ENCODE measurements at regions not wholly inside any gene's neighbourhood (a gene's known extent, or its start where the extent isn't known, plus 50 kb on each side); places are given as distances from the start of the nearest gene placed in this dataset.

- H3K36me3 ChIP-seq: no peaks in the 10 kb centered on the region
- intact Hi-C loops (cut with DNase I): no loop called here
- WGBS, 3 donors: 73 to 80% (median 76%) methylated on average over 6 of the region's 6 CpGs
- H3K27me3 ChIP-seq: no peaks in the 10 kb centered on the region
- H3K27ac ChIP-seq: no peak overlapping the region
- H3K4me1 ChIP-seq (ENCODE audit: insufficient read depth): no peaks in the 10 kb centered on the region
- H3K4me3 ChIP-seq: no peak overlapping the region
- H3K9me3 ChIP-seq: no peaks in the 10 kb centered on the region
- DNase-seq: no peak
- TF ChIP-seq EP300 (IDR thresholded peaks at IDR 0.05) (no peak), POLR2A (IDR thresholded peaks at IDR 0.05) (no peak), CTCF (IDR thresholded peaks at IDR 0.05) (no peak)
Observed at GRCh38 chr1:63169057-63169456, 153.3 kb upstream of the FOXD3 start.

- Histone ChIP-seq H3K27ac (no peak overlapping the region), H3K27me3 (no peaks in the 10 kb centered on the region), H3K4me1 (ENCODE audit: insufficient read depth) (no peaks in the 10 kb centered on the region), H3K4me3 (no peak overlapping the region), H3K36me3 (no peaks in the 10 kb centered on the region), H3K9me3 (no peaks in the 10 kb centered on the region)
- no peak for TF ChIP-seq POLR2A (IDR thresholded peaks at IDR 0.05)
- no peak for TF ChIP-seq EP300 (IDR thresholded peaks at IDR 0.05)
- no peak for TF ChIP-seq CTCF (IDR thresholded peaks at IDR 0.05)
- DNase-seq: no peak
- intact Hi-C loops (cut with DNase I): loop anchor here in 1 of 4 donors (2.0 kb wide), 1 partner anchor 76 kb away; no protein-coding TSS in a partner anchor
- WGBS, 3 donors: 16 to 38% (median 24%) methylated on average over 1 of the region's 1 CpG
Observed at GRCh38 chr1:63173161-63173560, 149.2 kb upstream of the FOXD3 start.

GRCh38 chr1:63189677-63190076, 132.7 kb upstream of the FOXD3 start:
- H3K4me1 ChIP-seq (ENCODE audit: insufficient read depth): no peaks in the 10 kb centered on the region
- H3K4me3 ChIP-seq: no peak overlapping the region
- H3K9me3 ChIP-seq: no peaks in the 10 kb centered on the region
- H3K27ac ChIP-seq: no peak overlapping the region
- 6 to 11% (median 11%) methylated on average over 1 of the region's 1 CpG for WGBS, 3 donors
- DNase-seq: no peak
- TF ChIP-seq EP300 (IDR thresholded peaks at IDR 0.05) (no peak), CTCF (IDR thresholded peaks at IDR 0.05) (no peak), POLR2A (IDR thresholded peaks at IDR 0.05) (no peak)
- intact Hi-C loops (cut with DNase I): no loop called here
- no peaks in the 10 kb centered on the region for H3K27me3 ChIP-seq
- no peaks in the 10 kb centered on the region for H3K36me3 ChIP-seq

- Histone ChIP-seq H3K4me3 (no peak overlapping the region), H3K4me1 (ENCODE audit: insufficient read depth) (no peaks in the 10 kb centered on the region), H3K27me3 (no peaks in the 10 kb centered on the region), H3K36me3 (no peaks in the 10 kb centered on the region), H3K27ac (no peak overlapping the region), H3K9me3 (no peaks in the 10 kb centered on the region)
- 42 to 48% (median 48%) methylated on average over 2 of the region's 2 CpGs for WGBS, 3 donors
- TF ChIP-seq CTCF (IDR thresholded peaks at IDR 0.05) (no peak), EP300 (IDR thresholded peaks at IDR 0.05) (no peak)
- intact Hi-C loops (cut with DNase I): no loop called here
- no peak for DNase-seq
Observed at GRCh38 chr1:63190171-63190570, 132.2 kb upstream of the FOXD3 start.
